ENCODE measurements at regions not wholly inside any gene's neighbourhood (a gene's known extent, or its start where the extent isn't known, plus 50 kb on each side); places are given as distances from the start of the nearest gene placed in this dataset.

DNA sequence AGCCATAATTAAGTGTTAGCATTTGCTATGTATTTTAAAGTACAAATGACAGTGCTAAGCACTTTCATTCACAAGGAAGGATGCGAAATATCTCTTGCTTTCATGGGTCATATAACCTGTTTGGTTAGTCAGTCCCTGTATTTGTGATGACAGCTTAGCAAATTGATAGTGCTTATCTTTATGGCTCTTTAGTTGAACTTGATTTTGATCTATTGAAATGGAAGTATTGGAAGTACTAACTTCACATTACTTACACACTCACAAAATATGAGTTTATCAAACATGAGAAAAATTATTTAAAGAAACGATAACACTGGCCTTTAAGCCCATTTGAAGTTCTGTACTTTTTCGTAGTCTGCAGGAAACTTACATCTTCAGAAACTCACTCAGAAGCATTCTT, 97.4 kb upstream of the NEUROD1 start:
- TF ChIP-seq CTCF (IDR thresholded peaks at IDR 0.05): no peak
- DNase-seq (ENCODE audit: low spot score): no peak
- no peak for ATAC-seq (ENCODE audit: low FRiP score)

DNA sequence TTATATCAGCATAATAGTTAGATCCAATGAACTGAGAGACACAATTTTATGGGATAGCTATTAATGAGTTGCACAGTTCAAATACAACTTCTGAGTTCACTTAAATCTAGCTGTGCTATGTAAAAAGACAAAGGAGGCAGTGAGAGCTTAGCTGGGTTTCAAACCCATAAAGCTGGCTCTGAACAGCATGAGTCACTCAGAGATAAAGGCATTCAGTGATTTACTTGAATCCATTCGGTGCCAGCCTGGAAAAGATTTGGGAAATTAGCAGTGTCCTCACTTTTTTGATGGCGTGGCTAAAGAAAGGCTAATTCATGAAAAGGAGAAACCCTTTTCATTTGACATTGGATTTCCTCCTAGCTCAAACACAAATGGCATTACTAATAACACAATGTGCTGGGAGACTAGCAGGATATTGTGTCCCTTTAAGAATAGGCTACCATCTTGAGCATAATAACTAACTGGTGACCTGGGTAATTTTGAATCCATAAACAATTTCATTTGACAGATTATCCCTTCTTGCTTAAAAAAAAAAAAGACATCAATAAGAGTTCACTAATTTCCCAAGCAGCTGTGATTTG, 98.4 kb upstream of the NEUROD1 start:
- ATAC-seq (ENCODE audit: low FRiP score): no peak
- DNase-seq (ENCODE audit: low spot score): no peak
- TF ChIP-seq CTCF (IDR thresholded peaks at IDR 0.05): no peak

DNA sequence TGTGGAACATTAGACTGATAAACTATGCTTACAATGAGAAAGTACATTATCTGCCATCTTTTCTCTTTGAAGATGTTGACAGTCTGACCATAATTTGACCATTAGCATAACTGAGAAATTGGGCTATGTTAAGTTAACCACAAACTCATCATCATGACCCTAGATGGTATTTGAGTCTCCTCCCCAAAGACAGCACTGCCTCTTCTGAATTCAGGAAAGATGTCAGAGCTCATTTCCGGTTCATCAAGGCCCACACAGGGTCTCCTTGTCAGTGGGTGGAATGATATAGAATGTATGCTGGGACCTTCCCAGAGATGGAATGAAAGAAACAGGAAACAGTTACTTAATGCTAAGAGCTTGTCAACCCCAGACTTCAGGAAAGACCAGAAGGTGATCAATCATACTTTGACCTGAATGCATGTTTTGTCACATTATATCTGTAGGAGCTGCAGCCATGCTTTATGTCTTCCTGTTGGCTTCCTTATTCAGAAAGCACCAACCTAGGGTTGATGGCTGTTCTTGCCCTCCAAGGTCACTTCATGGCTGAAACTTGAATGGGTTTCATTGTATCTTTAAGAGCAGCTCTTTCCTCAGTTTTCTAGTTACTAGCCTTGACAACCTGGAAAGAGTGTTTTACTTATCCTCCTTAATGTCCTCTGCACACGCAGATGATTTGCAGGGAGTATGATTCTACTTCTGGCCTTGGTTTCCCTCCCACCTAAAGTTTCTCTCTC, 99.1 kb upstream of the NEUROD1 start:
- no peak for TF ChIP-seq CTCF (IDR thresholded peaks at IDR 0.05)
- DNase-seq (ENCODE audit: low spot score) (no peak), ATAC-seq (ENCODE audit: low FRiP score) (no peak)

- TF ChIP-seq CTCF (IDR thresholded peaks at IDR 0.05): no peak
- no peak for DNase-seq (ENCODE audit: low spot score)
- ATAC-seq (ENCODE audit: low FRiP score): no peak
These were observed 99.8 kb upstream of the NEUROD1 start for GRCh38 chr2:181780047-181780651.

DNA sequence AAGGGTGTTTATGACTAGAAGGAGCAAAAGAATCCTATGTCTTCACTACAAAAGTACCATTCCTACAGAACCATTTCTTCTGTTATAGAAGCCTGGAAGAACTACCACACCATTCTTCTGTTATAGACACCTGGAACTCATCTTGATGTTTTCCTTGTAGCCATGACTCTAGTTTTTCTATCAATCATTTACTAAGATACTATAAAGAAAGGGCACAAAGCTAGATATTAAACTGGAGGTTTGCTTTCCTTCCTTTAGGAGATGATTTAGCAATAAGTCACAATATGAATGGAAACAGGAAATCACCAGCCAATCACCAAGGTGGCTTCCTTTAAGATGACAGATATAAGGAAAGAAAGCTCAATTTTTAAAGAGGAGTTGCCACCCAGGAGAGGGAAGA, 100.3 kb upstream of the NEUROD1 start:
- no peak for TF ChIP-seq CTCF (IDR thresholded peaks at IDR 0.05)
- ATAC-seq (ENCODE audit: low FRiP score) (no peak), DNase-seq (ENCODE audit: low spot score) (no peak)

GRCh38 chr2:181781078-181781786, 100.9 kb upstream of the NEUROD1 start:
- no peak for TF ChIP-seq CTCF (IDR thresholded peaks at IDR 0.05)
- no peak for DNase-seq (ENCODE audit: low spot score)
- no peak for ATAC-seq (ENCODE audit: low FRiP score)
